ENCODE measurements at regions not wholly inside any gene's neighbourhood (a gene's known extent, or its start where the extent isn't known, plus 50 kb on each side); places are given as distances from the start of the nearest gene placed in this dataset.
A peak's percentile ranks its signal among the peaks of the same experiment; 100 is the strongest.

- H3K9me3 Mint-ChIP-seq, result 0 out of 2 replicates have a peak, but pooled peaks cover 1% of the 10 kb centered on the region
- POLR2A ChIA-PET, result no interaction called here
- TF ChIP-seq OVOL2 (CRISPR knock-in tag; IDR thresholded peaks at IDR 0.05; ENCODE audit: borderline replicate concordance), result no peak
- TF ChIP-seq ZBTB43 (CRISPR knock-in tag; IDR thresholded peaks at IDR 0.05), result no peak
- no peak for TF ChIP-seq ZSCAN18 (CRISPR knock-in tag; IDR thresholded peaks at IDR 0.05)
- TF ChIP-seq ARID4B (CRISPR knock-in tag; IDR thresholded peaks at IDR 0.05; ENCODE audit: borderline replicate concordance), result no peak
- no peak for TF ChIP-seq ZBTB21 (CRISPR knock-in tag; IDR thresholded peaks at IDR 0.05; ENCODE audit: borderline replicate concordance)
- TF ChIP-seq CDX4 (CRISPR knock-in tag; IDR thresholded peaks at IDR 0.05; ENCODE audit: borderline replicate concordance), result no peak
- no peak for TF ChIP-seq IRF1 (CRISPR knock-in tag; IDR thresholded peaks at IDR 0.05)
- no peak for TF ChIP-seq CREB1 (CRISPR knock-in tag; IDR thresholded peaks at IDR 0.05)
- H3K36me3 Mint-ChIP-seq, result no peaks in the 10 kb centered on the region
- ATAC-seq, result no peak
- peaks cover 10% of the 10 kb centered on the region for H3K4me1 Mint-ChIP-seq
- no peaks in the 10 kb centered on the region for H3K27me3 Mint-ChIP-seq (ENCODE audit: low read depth)
- H3K27ac Mint-ChIP-seq, result no peak overlapping the region
- CTCF ChIA-PET, result no interaction called here
- H3K4me3 Mint-ChIP-seq, result no peak overlapping the region
- DNase-seq (ENCODE audit: low spot score), result no peak
Observed at GRCh38 chr3:176647987-176648386, 549.3 kb downstream of the TBL1XR1 start.

- Mint-ChIP-seq H3K4me3 (no peak overlapping the region), H3K27me3 (ENCODE audit: low read depth) (no peaks in the 10 kb centered on the region), H3K9me3 (peaks cover 4% of the 10 kb centered on the region), H3K36me3 (no peaks in the 10 kb centered on the region), H3K27ac (no peak overlapping the region), H3K4me1 (peaks cover 7% of the 10 kb centered on the region)
- ChIA-PET POLR2A (no interaction called here), CTCF (interaction anchor here (1.2 kb wide), 1 partner anchor 30 kb away, joined by 7 read pairs; no protein-coding TSS in a partner anchor)
- ATAC-seq, result peak; percentile 100
- DNase-seq (ENCODE audit: low spot score), result peak; percentile 45
- TF ChIP-seq AFF4 (CRISPR knock-in tag; IDR thresholded peaks at IDR 0.05; ENCODE audit: borderline replicate concordance), result no peak
Observed at GRCh38 chr3:176633511-176633910, 563.8 kb downstream of the TBL1XR1 start.

Data from WTC11 (cell line).